ENCODE measurements at regions not wholly inside any gene's neighbourhood (a gene's known extent, or its start where the extent isn't known, plus 50 kb on each side); places are given as distances from the start of the nearest gene placed in this dataset.
"Not testable (repeated sequence)": the region's sequence is repeated elsewhere in the genome, so short reads cannot be mapped to it uniquely, and the experiment has no call there.

- TF ChIP-seq EZH2 (IDR thresholded peaks at IDR 0.05; ENCODE audit: borderline replicate concordance, low read depth, low read length, poor library complexity, severe bottlenecking); CTCF (conservative IDR thresholded peaks at IDR 0.05; ENCODE audit: low read depth, low read length): not testable (repeated sequence)
Observed at GRCh38 chr7:76838357-76838756, 193.8 kb downstream of the SPDYE17 start.
